Epithelial cell of proximal tubule (primary cell): ENCODE measurements at regions not wholly inside any gene's neighbourhood (a gene's known extent, or its start where the extent isn't known, plus 50 kb on each side); places are given as distances from the start of the nearest gene placed in this dataset.

Experiments
- DNase-seq: peaks from one replicate; pipeline ENCODE4 v3.0.0-alpha.2; 2011; ENCODE audit warnings: low read depth
- H3K4me3 ChIP-seq: 2 replicates; pipeline ENCODE4 v1.5.1; 2011; ENCODE audit warnings: low read depth, mild to moderate bottlenecking, low read length
- TF ChIP-seq, protein P1 (sequence below): conservative IDR thresholded peaks from 2 replicates; pipeline ENCODE4 v1.5.1; 2012; ENCODE audit warnings: low read depth, mild to moderate bottlenecking, low read length

DNA sequence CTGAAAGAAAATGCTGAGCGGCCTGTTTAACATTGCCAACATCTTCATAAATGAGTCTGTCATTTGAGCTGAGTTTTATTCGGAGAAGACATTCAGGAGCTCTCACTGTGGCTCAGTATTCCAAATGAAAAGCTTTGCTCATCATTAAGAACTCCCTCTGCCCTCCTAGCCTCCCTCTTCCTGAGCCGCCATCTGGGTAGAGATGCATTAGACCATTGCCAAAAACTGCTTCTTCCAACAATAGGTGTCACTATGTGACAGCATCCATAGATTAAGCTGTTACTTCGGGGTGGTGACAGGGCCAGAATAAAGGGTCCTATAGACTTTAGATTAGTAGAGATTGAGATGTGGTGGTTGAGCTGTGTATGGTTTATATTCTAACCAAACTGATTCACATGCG, 501.4 kb upstream of the NR2F2 start:
- DNase-seq, result no peak

DNA sequence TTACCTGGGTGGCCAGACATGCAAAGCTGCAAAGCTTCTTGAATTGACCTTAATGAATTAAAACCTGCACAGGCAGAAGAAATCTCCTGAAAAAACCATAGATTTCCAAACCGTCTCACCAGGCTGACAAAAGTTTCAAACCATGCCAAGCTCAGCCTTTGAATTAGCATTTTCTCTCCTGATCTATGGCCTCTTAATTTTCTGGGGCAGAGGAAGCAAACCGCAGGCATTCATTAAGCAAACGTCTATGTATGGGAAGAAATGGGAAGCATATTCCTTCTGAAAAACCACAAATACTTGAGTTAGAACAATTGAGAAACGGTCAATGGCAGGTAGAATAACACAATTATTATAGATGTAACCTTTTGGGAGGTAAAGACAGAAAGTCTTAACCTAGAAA, 500.2 kb upstream of the NR2F2 start:
- TF ChIP-seq, protein P1, sequence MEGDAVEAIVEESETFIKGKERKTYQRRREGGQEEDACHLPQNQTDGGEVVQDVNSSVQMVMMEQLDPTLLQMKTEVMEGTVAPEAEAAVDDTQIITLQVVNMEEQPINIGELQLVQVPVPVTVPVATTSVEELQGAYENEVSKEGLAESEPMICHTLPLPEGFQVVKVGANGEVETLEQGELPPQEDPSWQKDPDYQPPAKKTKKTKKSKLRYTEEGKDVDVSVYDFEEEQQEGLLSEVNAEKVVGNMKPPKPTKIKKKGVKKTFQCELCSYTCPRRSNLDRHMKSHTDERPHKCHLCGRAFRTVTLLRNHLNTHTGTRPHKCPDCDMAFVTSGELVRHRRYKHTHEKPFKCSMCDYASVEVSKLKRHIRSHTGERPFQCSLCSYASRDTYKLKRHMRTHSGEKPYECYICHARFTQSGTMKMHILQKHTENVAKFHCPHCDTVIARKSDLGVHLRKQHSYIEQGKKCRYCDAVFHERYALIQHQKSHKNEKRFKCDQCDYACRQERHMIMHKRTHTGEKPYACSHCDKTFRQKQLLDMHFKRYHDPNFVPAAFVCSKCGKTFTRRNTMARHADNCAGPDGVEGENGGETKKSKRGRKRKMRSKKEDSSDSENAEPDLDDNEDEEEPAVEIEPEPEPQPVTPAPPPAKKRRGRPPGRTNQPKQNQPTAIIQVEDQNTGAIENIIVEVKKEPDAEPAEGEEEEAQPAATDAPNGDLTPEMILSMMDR, result no peak
- no peak overlapping the region for H3K4me3 ChIP-seq
- DNase-seq, result no peak

More for the DNA sequence above, 501.4 kb upstream of the NR2F2 start:
- TF ChIP-seq, protein P1, result no peak
- no peak overlapping the region for H3K4me3 ChIP-seq

GRCh38 chr15:95832668-95833067, 497.8 kb upstream of the NR2F2 start:
- TF ChIP-seq, protein P1, result no peak
- no peak for DNase-seq

DNA sequence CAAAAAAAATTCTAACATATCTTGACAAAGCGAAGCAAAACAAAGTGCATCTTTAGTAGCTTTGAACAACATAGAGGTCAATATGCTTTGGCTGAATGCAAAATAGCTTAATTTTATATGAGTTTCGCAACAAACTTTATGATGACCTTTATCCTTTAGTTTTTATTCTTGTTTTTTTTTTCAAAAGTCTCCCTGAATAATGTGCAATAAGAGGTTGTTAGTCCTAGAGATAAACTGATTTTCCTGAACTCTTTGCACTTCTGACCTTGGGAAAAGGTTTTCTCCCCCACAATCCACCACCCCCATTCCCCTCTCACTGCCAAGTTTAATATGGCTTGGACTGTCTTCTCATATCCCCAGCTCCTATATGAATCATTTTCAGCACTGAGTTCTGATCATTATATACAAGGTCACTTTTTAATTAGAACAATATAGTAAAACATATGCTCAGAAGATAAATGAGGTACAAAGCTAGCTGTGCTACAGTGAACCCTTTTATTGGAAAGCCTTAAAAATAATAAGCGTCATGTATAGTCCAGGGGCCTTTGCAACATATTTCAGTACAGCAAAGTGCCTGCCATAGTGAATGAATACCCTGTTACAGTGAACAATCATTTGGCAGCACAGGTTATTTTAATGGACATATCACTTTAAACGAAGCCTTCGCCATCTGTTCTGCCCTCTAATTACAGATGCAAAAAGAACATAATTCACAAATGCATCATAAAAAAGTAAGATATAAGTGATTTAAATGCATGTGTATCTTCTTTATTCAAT, 496.3 kb upstream of the NR2F2 start:
- no peak for DNase-seq
- H3K4me3 ChIP-seq, result no peak overlapping the region
- TF ChIP-seq, protein P1, result no peak

More at GRCh38 chr15:95832668-95833067, 497.8 kb upstream of the NR2F2 start:
- no peak overlapping the region for H3K4me3 ChIP-seq

GRCh38 chr15:95836536-95836935, 494.0 kb upstream of the NR2F2 start:
- no peak for DNase-seq
- H3K4me3 ChIP-seq, result no peak overlapping the region
- TF ChIP-seq, protein P1, result no peak

DNA sequence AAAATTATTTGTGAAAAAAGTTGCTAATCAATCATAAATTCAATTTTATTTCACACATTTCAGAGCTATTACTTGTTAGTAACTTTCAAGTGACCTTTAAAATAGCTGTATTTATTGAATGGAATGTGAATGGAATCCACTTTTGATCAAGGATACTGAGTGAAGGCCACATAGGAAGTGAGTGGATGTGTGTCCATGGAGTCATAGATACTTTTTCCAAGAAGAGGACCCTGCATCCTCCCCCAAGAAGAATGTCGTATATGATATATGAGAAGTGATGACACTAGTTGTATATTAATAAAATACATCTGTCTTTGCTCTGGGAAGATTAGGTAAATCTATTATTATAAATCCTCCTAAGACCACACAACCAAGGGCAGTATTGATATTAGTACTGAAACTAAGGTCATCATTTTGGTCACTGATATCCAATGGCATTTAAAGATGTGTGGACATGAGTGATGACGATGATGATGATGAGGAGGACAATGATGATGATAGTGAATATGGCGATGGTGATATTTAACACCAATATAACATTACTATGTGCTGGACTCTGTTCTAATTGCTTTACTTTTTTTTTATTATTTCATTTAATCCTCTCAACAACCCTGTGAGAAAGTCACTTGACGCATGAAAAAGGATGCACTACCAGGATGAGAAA, 493.0 kb upstream of the NR2F2 start:
- no peak overlapping the region for H3K4me3 ChIP-seq
- TF ChIP-seq, protein P1, result no peak
- no peak for DNase-seq

GRCh38 chr15:95839367-95839782, 491.1 kb upstream of the NR2F2 start:
- TF ChIP-seq, protein P1, result no peak
- no peak overlapping the region for H3K4me3 ChIP-seq
- DNase-seq, result no peak
